Breast epithelium (tissue), 4 donors: ENCODE measurements at regions not wholly inside any gene's neighbourhood (a gene's known extent, or its start where the extent isn't known, plus 50 kb on each side); places are given as distances from the start of the nearest gene placed in this dataset.
"Not testable (repeated sequence)": the region's sequence is repeated elsewhere in the genome, so short reads cannot be mapped to it uniquely, and the experiment has no call there.

Source experiments
- DNase-seq, 2 donors: peaks; one replicate each; pipeline ENCODE4 v3.0.0-alpha.2; 2019; ENCODE audit warnings: low spot score in 2 of 2
- H3K27ac ChIP-seq, 2 donors: fragments of 200-600 bp; sonication (generic) in 1 of 2; one replicate each; pipeline ENCODE4 v1.5.1; 2016 to 2019; ENCODE audit warnings: mild to moderate bottlenecking in 1 of 2
- H3K27me3 ChIP-seq, 2 donors: fragments of 200-600 bp; sonication (generic) in 1 of 2; one replicate each; pipeline versions ENCODE4 v1.5.1 to v1.6.0; 2017 to 2019; ENCODE audit warnings: control low read depth in 1 of 2, mild to moderate bottlenecking in 1 of 2
- H3K36me3 ChIP-seq: fragments of 200-600 bp; one replicate; pipeline ENCODE4 v1.5.1; 2019
- H3K4me1 ChIP-seq, 2 donors: fragments of 200-600 bp; sonication (generic); one replicate each; pipeline ENCODE4 v1.5.1; 2016 to 2019; ENCODE audit warnings: control low read depth in 1 of 2
- H3K4me3 ChIP-seq, 3 donors: fragments of 200-600 bp; sonication (generic); 1 replicate in 2 of 3; 2 replicates in 1 of 3; pipeline ENCODE4 v1.5.1; 2016 to 2019; ENCODE audit warnings: mild to moderate bottlenecking in 3 of 3, moderate library complexity in 2 of 3
- H3K9me3 ChIP-seq, 2 donors: fragments of 200-600 bp; sonication (generic) in 1 of 2; one replicate each; pipeline ENCODE4 v1.5.1; 2016 to 2019; ENCODE audit warnings: control low read depth in 1 of 2
- CTCF ChIP-seq, 3 donors: fragments of 450-650 bp; IDR thresholded peaks; one replicate each; pipeline ENCODE4 v1.5.1; 2016 to 2017; ENCODE audit warnings: antibody characterized with exemption in 3 of 3, mild to moderate bottlenecking in 3 of 3, moderate library complexity in 3 of 3
- POLR2A ChIP-seq: fragments of 450-650 bp; IDR thresholded peaks from one replicate; pipeline ENCODE4 v1.6.1; 2016; ENCODE audit warnings: antibody characterized with exemption, mild to moderate bottlenecking, moderate library complexity
- POLR2AphosphoS5 ChIP-seq, 3 donors: sonication (generic); formaldehyde crosslinking; IDR thresholded peaks; one replicate each; pipeline ENCODE4 v1.6.1; 2017; ENCODE audit warnings: antibody characterized with exemption in 3 of 3
- intact Hi-C: fragments of 100-400 bp; cut with DNase I; formaldehyde crosslinking; loops from one replicate; pipeline ENCODE4 v1.15.1; 2023; ENCODE audit warnings: low total_unique reads

- TF ChIP-seq POLR2AphosphoS5 (IDR thresholded peaks at IDR 0.05) = no peak
- no peak for TF ChIP-seq CTCF (IDR thresholded peaks at IDR 0.05)
- no peak for TF ChIP-seq POLR2A
Observed at GRCh38 chr2:130289780-130290179, 52.9 kb upstream of the IMP4 start.

DNA sequence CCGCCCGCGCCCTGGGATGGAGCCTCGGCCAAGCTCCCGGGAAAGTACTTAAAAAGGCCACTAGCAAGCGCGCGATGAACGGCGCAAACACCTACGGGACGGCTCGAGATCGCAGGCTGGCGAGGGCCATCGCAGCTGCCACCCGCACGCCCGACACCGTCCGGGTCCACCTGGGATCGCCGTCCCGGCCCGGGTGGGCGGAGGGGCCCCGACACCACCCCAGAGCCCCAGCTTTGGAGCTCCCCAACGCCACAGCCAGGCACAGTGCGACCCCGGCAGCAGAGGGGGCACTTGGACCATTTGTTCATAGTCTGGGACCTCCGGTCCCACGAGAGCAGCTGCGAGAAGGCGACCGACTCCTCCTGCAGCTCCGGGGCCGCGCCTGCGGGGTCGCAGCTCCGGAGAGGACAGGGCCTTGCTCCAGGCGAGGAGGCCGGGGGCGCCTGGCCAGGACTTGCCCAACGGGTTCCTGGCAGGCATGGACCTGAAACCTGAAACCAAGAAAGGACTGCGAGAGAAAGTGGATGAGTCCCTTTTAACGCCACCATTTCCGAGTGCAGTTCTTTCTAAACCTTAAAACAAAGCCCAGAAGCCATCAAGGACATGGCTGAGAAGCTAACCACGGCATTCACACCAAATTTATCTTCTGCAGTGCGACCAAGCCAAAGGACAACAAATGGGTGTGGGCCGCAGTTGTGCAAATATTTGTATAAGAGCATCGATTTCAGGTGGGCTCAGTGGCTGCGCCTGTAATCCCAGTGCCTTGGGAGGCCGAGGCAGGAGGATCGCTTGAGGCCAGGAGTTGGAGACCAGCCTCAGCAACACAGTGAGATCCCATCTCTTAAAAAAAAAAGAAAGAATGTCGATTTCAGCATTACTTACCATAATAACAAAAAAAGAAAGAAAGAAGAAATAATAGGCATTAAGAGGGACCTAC, 54.0 kb upstream of the IMP4 start:
- H3K4me1 ChIP-seq = no peaks in the 10 kb centered on the region
- H3K27ac ChIP-seq = no peak overlapping the region
- H3K27me3 ChIP-seq = no peaks in the 10 kb centered on the region
- no peak overlapping the region for H3K4me3 ChIP-seq
- TF ChIP-seq CTCF (IDR thresholded peaks at IDR 0.05) (no peak), POLR2AphosphoS5 (IDR thresholded peaks at IDR 0.05) (no peak), POLR2A (no peak)
- intact Hi-C loops = no loop called here
- H3K36me3 ChIP-seq = no peaks in the 10 kb centered on the region
- no peak for DNase-seq
- H3K9me3 ChIP-seq = no peaks in the 10 kb centered on the region

More at GRCh38 chr2:130289780-130290179, 52.9 kb upstream of the IMP4 start:
- Histone ChIP-seq H3K36me3 (no peaks in the 10 kb centered on the region), H3K27ac (no peak overlapping the region), H3K9me3 (no peaks in the 10 kb centered on the region), H3K4me1 (no peaks in the 10 kb centered on the region), H3K27me3 (no peaks in the 10 kb centered on the region), H3K4me3 (no peak overlapping the region)
- DNase-seq = no peak
- intact Hi-C loops = no loop called here

DNA sequence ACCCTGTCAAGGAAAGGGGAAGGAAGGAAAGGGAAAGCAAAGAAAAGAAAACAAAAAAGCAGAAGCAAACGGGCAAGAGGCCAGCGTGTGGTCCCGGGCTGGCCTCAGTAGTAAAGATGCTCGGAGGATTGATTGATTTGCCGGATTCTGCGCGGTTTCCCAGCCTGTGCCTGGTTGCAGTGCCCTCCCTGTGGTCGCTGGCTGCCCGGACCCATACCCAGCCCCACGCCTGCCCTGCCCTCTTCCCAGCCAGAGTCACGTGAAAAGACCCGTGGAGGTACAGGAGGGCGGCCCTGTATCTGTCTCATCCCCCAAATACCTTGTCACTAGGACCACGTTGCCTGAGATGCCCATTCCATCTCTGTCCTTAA, 55.1 kb upstream of the IMP4 start:
- Histone ChIP-seq H3K27me3 (no peaks in the 10 kb centered on the region), H3K4me3 (no peak overlapping the region), H3K9me3 (no peaks in the 10 kb centered on the region), H3K4me1 (no peaks in the 10 kb centered on the region), H3K27ac (no peak overlapping the region), H3K36me3 (no peaks in the 10 kb centered on the region)
- intact Hi-C loops = no loop called here
- no peak for DNase-seq
- TF ChIP-seq POLR2AphosphoS5 (IDR thresholded peaks at IDR 0.05) (no peak), CTCF (IDR thresholded peaks at IDR 0.05) (no peak), POLR2A (no peak)

GRCh38 chr2:130286983-130287655, 55.6 kb upstream of the IMP4 start:
- no peaks in the 10 kb centered on the region for H3K27me3 ChIP-seq
- H3K4me1 ChIP-seq = no peaks in the 10 kb centered on the region
- DNase-seq = no peak
- H3K4me3 ChIP-seq = no peak overlapping the region
- H3K36me3 ChIP-seq = no peaks in the 10 kb centered on the region
- no peaks in the 10 kb centered on the region for H3K9me3 ChIP-seq
- no peak for TF ChIP-seq CTCF (IDR thresholded peaks at IDR 0.05)
- no peak for TF ChIP-seq POLR2AphosphoS5 (IDR thresholded peaks at IDR 0.05)
- no peak for TF ChIP-seq POLR2A
- H3K27ac ChIP-seq = no peak overlapping the region
- intact Hi-C loops = no loop called here

- intact Hi-C loops, H3K27ac ChIP-seq, H3K36me3 ChIP-seq, H3K9me3 ChIP-seq, DNase-seq, H3K27me3 ChIP-seq, H3K4me3 ChIP-seq, H3K4me1 ChIP-seq: not testable (repeated sequence)
Observed at GRCh38 chr2:130283341-130283869, 59.3 kb upstream of the IMP4 start.

DNA sequence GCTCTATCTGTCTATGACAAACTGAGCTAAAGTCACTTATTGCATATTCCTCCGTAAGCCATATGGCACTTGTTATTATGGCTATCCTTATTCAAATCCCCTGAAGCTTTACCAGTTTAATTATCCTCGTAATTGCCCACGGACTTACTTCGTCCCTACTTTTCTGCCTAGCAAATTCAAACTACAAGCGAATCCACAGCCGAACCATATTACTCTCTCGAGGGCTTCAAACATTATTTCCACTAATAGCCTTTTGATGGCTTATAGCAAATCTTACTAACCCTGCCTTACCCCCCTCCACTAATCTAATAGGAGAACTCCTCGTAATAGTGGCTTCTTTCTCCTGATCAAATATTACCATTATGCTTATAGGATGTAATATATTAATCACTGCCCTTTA, 63.1 kb upstream of the IMP4 start:
- H3K9me3 ChIP-seq, H3K27me3 ChIP-seq, H3K4me3 ChIP-seq, H3K27ac ChIP-seq, DNase-seq, H3K4me1 ChIP-seq, intact Hi-C loops, H3K36me3 ChIP-seq: not testable (repeated sequence)

- H3K36me3 ChIP-seq, H3K27me3 ChIP-seq, intact Hi-C loops, H3K27ac ChIP-seq, H3K4me3 ChIP-seq, H3K4me1 ChIP-seq, DNase-seq, H3K9me3 ChIP-seq: not testable (repeated sequence)
Observed at GRCh38 chr2:130268333-130268732, 70.1 kb upstream of the TUBA3E start.

- DNase-seq, intact Hi-C loops: not testable (repeated sequence)
Observed at GRCh38 chr2:130267572-130267971, 69.3 kb upstream of the TUBA3E start.

More at GRCh38 chr2:130267572-130267971, 69.3 kb upstream of the TUBA3E start:
- H3K4me1 ChIP-seq, H3K9me3 ChIP-seq, H3K27ac ChIP-seq, H3K36me3 ChIP-seq, H3K27me3 ChIP-seq, H3K4me3 ChIP-seq: not testable (repeated sequence)
